ENCODE measurements at regions not wholly inside any gene's neighbourhood (a gene's known extent, or its start where the extent isn't known, plus 50 kb on each side); places are given as distances from the start of the nearest gene placed in this dataset.

- TF ChIP-seq YY1 (IDR thresholded peaks at IDR 0.05; ENCODE audit: low read depth) (no peak), TCF12 (IDR thresholded peaks at IDR 0.05; ENCODE audit: low read depth) (no peak), EP300 (IDR thresholded peaks at IDR 0.05; ENCODE audit: borderline replicate concordance) (no peak), ZBTB7A (IDR thresholded peaks at IDR 0.05; ENCODE audit: low read depth) (no peak), USF1 (IDR thresholded peaks at IDR 0.05) (no peak), EGR1 (IDR thresholded peaks at IDR 0.05) (no peak), RAD21 (IDR thresholded peaks at IDR 0.05; ENCODE audit: low read depth) (no peak), MAX (IDR thresholded peaks at IDR 0.05) (no peak), TAF1 (IDR thresholded peaks at IDR 0.05; ENCODE audit: low read depth) (no peak), NFIC (IDR thresholded peaks at IDR 0.05) (no peak), CEBPB (IDR thresholded peaks at IDR 0.05) (no peak), TEAD4 (IDR thresholded peaks at IDR 0.05) (no peak), CREB1 (IDR thresholded peaks at IDR 0.05; ENCODE audit: low read depth) (no peak), FOXM1 (IDR thresholded peaks at IDR 0.05; ENCODE audit: borderline replicate concordance, low read depth) (no peak), REST (IDR thresholded peaks at IDR 0.05; ENCODE audit: low read depth) (no peak)
These were observed 385.6 kb upstream of the PHF14 start for GRCh38 chr7:10588084-10588483.

- no peak for TF ChIP-seq EGR1 (IDR thresholded peaks at IDR 0.05)
- no peak for TF ChIP-seq CEBPB (IDR thresholded peaks at IDR 0.05)
- TF ChIP-seq CREB1 (IDR thresholded peaks at IDR 0.05; ENCODE audit: low read depth): no peak
- TF ChIP-seq USF1 (IDR thresholded peaks at IDR 0.05): no peak
- TF ChIP-seq TCF12 (IDR thresholded peaks at IDR 0.05; ENCODE audit: low read depth): no peak
- no peak for TF ChIP-seq TEAD4 (IDR thresholded peaks at IDR 0.05)
- no peak for TF ChIP-seq RAD21 (IDR thresholded peaks at IDR 0.05; ENCODE audit: low read depth)
- TF ChIP-seq ZBTB7A (IDR thresholded peaks at IDR 0.05; ENCODE audit: low read depth): no peak
- TF ChIP-seq NFIC (IDR thresholded peaks at IDR 0.05): no peak
- no peak for TF ChIP-seq TAF1 (IDR thresholded peaks at IDR 0.05; ENCODE audit: low read depth)
- no peak for TF ChIP-seq REST (IDR thresholded peaks at IDR 0.05; ENCODE audit: low read depth)
- no peak for TF ChIP-seq MAX (IDR thresholded peaks at IDR 0.05)
- TF ChIP-seq YY1 (IDR thresholded peaks at IDR 0.05; ENCODE audit: low read depth): no peak
- TF ChIP-seq FOXM1 (IDR thresholded peaks at IDR 0.05; ENCODE audit: borderline replicate concordance, low read depth): no peak
- TF ChIP-seq EP300 (IDR thresholded peaks at IDR 0.05; ENCODE audit: borderline replicate concordance): no peak
These were observed 381.1 kb upstream of the PHF14 start for GRCh38 chr7:10592604-10593003.

- TF ChIP-seq REST (IDR thresholded peaks at IDR 0.05; ENCODE audit: low read depth) (no peak), CEBPB (IDR thresholded peaks at IDR 0.05) (0 out of 2 replicates have a peak, but pooled peaks have one; percentile 33)
These were observed 380.6 kb upstream of the PHF14 start for GRCh38 chr7:10593080-10593479.

DNA sequence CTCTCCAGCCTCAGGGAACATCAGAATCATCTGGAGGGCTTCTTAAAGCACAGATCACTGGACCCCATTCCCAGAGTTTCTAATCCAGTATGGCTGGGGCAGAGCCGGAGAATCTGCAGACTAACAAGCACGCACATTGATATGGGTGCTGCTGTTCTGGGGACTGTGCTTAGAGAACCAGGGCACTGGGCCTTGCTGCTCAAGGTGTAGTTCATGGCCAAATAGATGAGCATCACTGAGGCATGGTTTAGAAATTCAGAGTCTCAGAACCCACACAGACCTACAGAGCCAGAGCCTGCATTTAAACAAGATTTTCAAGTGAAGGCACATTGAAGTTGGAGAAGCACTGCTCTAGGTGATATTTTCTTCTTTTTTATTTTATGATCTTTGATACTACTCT, 376.8 kb upstream of the PHF14 start:
- TF ChIP-seq REST (IDR thresholded peaks at IDR 0.05; ENCODE audit: low read depth) (no peak), EGR1 (IDR thresholded peaks at IDR 0.05) (no peak), USF1 (IDR thresholded peaks at IDR 0.05) (no peak), TEAD4 (IDR thresholded peaks at IDR 0.05) (no peak), YY1 (IDR thresholded peaks at IDR 0.05; ENCODE audit: low read depth) (no peak), CREB1 (IDR thresholded peaks at IDR 0.05; ENCODE audit: low read depth) (no peak), NFIC (IDR thresholded peaks at IDR 0.05) (no peak), RAD21 (IDR thresholded peaks at IDR 0.05; ENCODE audit: low read depth) (no peak), TCF12 (IDR thresholded peaks at IDR 0.05; ENCODE audit: low read depth) (no peak)

Measured in Ishikawa (cell line).